Panc1 (cell line): ENCODE measurements at regions not wholly inside any gene's neighbourhood (a gene's known extent, or its start where the extent isn't known, plus 50 kb on each side); places are given as distances from the start of the nearest gene placed in this dataset.

Source experiments
- POLR2AphosphoS5 ChIP-seq: IDR thresholded peaks from 2 replicates; pipeline ENCODE4 v1.6.1; 2012; ENCODE audit warnings: mild to moderate bottlenecking, low read depth, low read length, moderate library complexity
- TF ChIP-seq, protein P1 (sequence below): fragments of 450-650 bp; IDR thresholded peaks from 2 replicates; pipeline ENCODE4 v1.5.1; 2017; ENCODE audit warnings: mild to moderate bottlenecking

DNA sequence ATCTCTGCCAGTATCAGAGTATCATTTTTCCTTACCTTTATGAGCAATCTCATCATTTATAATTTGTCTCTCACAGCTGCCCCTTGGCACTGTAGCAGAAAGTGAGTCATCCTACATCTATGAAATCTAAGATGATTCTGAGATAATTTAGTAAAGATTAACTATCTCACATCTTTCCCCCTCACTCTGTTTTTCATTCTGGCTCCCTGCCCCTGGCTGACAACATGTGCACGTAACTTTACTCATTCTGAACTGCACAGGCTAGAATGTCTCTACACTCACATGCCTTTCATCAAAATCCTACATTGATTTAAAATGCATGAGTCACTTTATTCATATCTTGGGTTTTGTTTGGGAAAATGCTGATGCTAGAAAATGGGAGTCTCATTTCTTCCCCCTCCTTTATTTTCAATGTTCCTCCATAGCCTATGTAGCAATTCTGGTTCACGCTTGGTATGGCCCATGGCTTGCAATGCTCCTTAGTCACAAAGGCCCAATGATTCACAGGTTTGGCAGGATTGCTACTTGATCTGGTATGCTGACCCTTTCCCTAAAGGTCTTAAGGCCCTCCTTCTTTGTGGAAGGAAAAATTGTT, 838.5 kb downstream of the TUSC7 start:
- TF ChIP-seq, protein P1, sequence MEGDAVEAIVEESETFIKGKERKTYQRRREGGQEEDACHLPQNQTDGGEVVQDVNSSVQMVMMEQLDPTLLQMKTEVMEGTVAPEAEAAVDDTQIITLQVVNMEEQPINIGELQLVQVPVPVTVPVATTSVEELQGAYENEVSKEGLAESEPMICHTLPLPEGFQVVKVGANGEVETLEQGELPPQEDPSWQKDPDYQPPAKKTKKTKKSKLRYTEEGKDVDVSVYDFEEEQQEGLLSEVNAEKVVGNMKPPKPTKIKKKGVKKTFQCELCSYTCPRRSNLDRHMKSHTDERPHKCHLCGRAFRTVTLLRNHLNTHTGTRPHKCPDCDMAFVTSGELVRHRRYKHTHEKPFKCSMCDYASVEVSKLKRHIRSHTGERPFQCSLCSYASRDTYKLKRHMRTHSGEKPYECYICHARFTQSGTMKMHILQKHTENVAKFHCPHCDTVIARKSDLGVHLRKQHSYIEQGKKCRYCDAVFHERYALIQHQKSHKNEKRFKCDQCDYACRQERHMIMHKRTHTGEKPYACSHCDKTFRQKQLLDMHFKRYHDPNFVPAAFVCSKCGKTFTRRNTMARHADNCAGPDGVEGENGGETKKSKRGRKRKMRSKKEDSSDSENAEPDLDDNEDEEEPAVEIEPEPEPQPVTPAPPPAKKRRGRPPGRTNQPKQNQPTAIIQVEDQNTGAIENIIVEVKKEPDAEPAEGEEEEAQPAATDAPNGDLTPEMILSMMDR: no peak
- no peak for TF ChIP-seq POLR2AphosphoS5
